HepG2 (cell line): ENCODE measurements at regions not wholly inside any gene's neighbourhood (a gene's known extent, or its start where the extent isn't known, plus 50 kb on each side); places are given as distances from the start of the nearest gene placed in this dataset.

Experiments
- ATAC-seq: fragments of 200-7000 bp; cut with Tn5 transposase; 3 replicates; pipeline ENCODE4 v1.9.1; 2020; ENCODE audit warnings: mild to moderate bottlenecking, moderate library complexity
- BruUV-seq: library from RNA; stranded (reverse); fragments of 400-500 nt; replicated peaks from 2 replicates; lab custom pipeline; 2021; lab: Mats Ljungman, UMichigan
- CTCF ChIA-PET: fragments of 300-600 bp; formaldehyde crosslinking; extraction: SDS; loops from one replicate; lab custom pipeline; 2021; ENCODE audit warnings: low total read pairs, inconsistent platforms, low intra/inter-chr PET ratio; lab: Yijun Ruan, JAX
- POLR2A ChIA-PET: fragments of 350-600 bp; sonication (Branson Sonifier 250); formaldehyde crosslinking; loops from one replicate; lab custom pipeline; 2020; ENCODE audit warnings: antibody characterized with exemption, inconsistent platforms; lab: Yijun Ruan, JAX
- DNase-seq: peaks from one replicate; pipeline ENCODE4 v3.0.0-alpha.2; 2015; ENCODE audit warnings: low spot score
- FAIRE-seq: peaks from 3 replicates; lab custom pipeline; 2011; peaks lifted over from hg19 to GRCh38; lab: Jason Lieb, UNC
- H2AFZ ChIP-seq: one replicate; pipeline ENCODE4 v1.6.1; 2011; ENCODE audit warnings: low read length, inconsistent platforms
- H3K27ac ChIP-seq: fragments of 300-600 bp; 3 replicates; pipeline ENCODE4 v1.8.0; 2011; ENCODE audit warnings: mixed run types, mild to moderate bottlenecking, mixed read lengths, low read length, inconsistent platforms; ENCODE audit not compliant: insufficient read depth; ENCODE audit errors: extremely low read length
- H3K27me3 ChIP-seq, 2 experiments: fragments of 200-600 bp in 1 of 2; 2 replicates in 1 of 2; 3 replicates in 1 of 2; pipeline versions ENCODE4 v1.6.0 to v1.8.0; 2011; ENCODE audit warnings: low read length in 2 of 2, mild to moderate bottlenecking in 2 of 2, moderate library complexity in 2 of 2, inconsistent platforms in 1 of 2; ENCODE audit not compliant: insufficient read depth in 2 of 2, control insufficient read depth in 1 of 2
- H3K36me3 ChIP-seq, 2 experiments: fragments of 200-600 bp in 1 of 2; replicated peaks in 1 of 2; 2 replicates in 1 of 2; 3 replicates in 1 of 2; pipeline versions ENCODE4 v1.5.1 to v1.8.0; 2011; ENCODE audit warnings: low read length in 2 of 2, inconsistent platforms in 1 of 2; ENCODE audit not compliant: insufficient read depth in 2 of 2, control insufficient read depth in 1 of 2
- H3K4me1 ChIP-seq: 2 replicates; pipeline ENCODE4 v1.5.1; 2012; ENCODE audit warnings: low read length, inconsistent platforms; ENCODE audit not compliant: insufficient read depth
- H3K4me2 ChIP-seq: 2 replicates; pipeline ENCODE4 v1.6.0; 2011; ENCODE audit warnings: low read depth, low read length, inconsistent platforms
- H3K4me3 ChIP-seq, 3 experiments: fragments of 200-600 bp in 1 of 3; sonication (generic), shearing (Covaris generic) in 1 of 3; replicated peaks in 1 of 3; 2 replicates each; pipeline ENCODE4 v1.5.1; 2011 to 2016; ENCODE audit warnings: low read length in 3 of 3, inconsistent platforms in 2 of 3, low read depth in 2 of 3, mild to moderate bottlenecking in 2 of 3, control low read depth in 1 of 3, mixed read lengths in 1 of 3; ENCODE audit not compliant: insufficient read depth in 1 of 3
- H3K79me2 ChIP-seq: one replicate; pipeline ENCODE4 v1.6.1; 2011; ENCODE audit warnings: low read length, inconsistent platforms; ENCODE audit not compliant: insufficient read depth
- H3K9ac ChIP-seq: 2 replicates; pipeline ENCODE4 v1.6.0; 2011; ENCODE audit warnings: mild to moderate bottlenecking, low read depth, low read length, inconsistent platforms; ENCODE audit not compliant: insufficient read depth
- H3K9me3 ChIP-seq: 2 replicates; pipeline ENCODE4 v1.5.1; 2012; ENCODE audit warnings: mild to moderate bottlenecking, low read length
- H4K20me1 ChIP-seq: 2 replicates; pipeline ENCODE4 v1.6.0; 2011; ENCODE audit warnings: inconsistent platforms, mild to moderate bottlenecking, low read length, moderate library complexity; ENCODE audit not compliant: insufficient read depth
- MBD4 ChIP-seq: IDR thresholded peaks from 2 replicates; pipeline ENCODE4 v1.6.1; 2012; ENCODE audit warnings: low read length, inconsistent platforms, borderline replicate concordance
- NFKBIZ ChIP-seq: IDR thresholded peaks from 2 replicates; pipeline ENCODE4 v1.6.1; 2018; ENCODE audit warnings: missing genetic modification reagents, missing compliant biosample characterization
- PCBP2 ChIP-seq: fragments of 200-400 bp; formaldehyde crosslinking; optimal IDR thresholded peaks from 2 replicates; pipeline ENCODE3; 2018; ENCODE audit warnings: low read length, low read depth; ENCODE audit not compliant: poor library complexity, severe bottlenecking
- ZFP36L2 ChIP-seq: sonication (generic); formaldehyde crosslinking; IDR thresholded peaks from 2 replicates; pipeline ENCODE4 v1.4.0; 2020; ENCODE audit warnings: missing genetic modification reagents
- ZNF30 ChIP-seq: sonication (generic); formaldehyde crosslinking; IDR thresholded peaks from 2 replicates; pipeline ENCODE4 v1.5.0; 2020; ENCODE audit warnings: mild to moderate bottlenecking, missing genetic modification reagents
- in situ Hi-C: cut with HindIII; loops from 2 replicates; pipeline ENCODE4 v1.10.0; 2017; ENCODE audit warnings: low pct_unique_long_range_greater_than_20kb; ENCODE audit not compliant: extremely low pct_ligation_motif_present
- intact Hi-C: fragments of 100-400 bp; cut with micrococcal nuclease; formaldehyde crosslinking; loops from one replicate; pipeline ENCODE4 v1.10.0; 2022; ENCODE audit not compliant: unreplicated experiment
- TF ChIP-seq, protein P1 (sequence below): sonication (generic); formaldehyde crosslinking; IDR thresholded peaks from 2 replicates; pipeline ENCODE4 v1.5.0; 2020; ENCODE audit warnings: missing genetic modification reagents
- TF ChIP-seq, protein P2 (sequence below): IDR thresholded peaks from 2 replicates; pipeline ENCODE4 v1.6.1; 2016; ENCODE audit warnings: mild to moderate bottlenecking, missing biosample characterization, missing genetic modification reagents
- TF ChIP-seq, protein P3 (sequence below): sonication (generic); formaldehyde crosslinking; IDR thresholded peaks from 2 replicates; pipeline ENCODE4 v1.4.0; 2020; ENCODE audit warnings: mild to moderate bottlenecking, missing genetic modification reagents

DNA sequence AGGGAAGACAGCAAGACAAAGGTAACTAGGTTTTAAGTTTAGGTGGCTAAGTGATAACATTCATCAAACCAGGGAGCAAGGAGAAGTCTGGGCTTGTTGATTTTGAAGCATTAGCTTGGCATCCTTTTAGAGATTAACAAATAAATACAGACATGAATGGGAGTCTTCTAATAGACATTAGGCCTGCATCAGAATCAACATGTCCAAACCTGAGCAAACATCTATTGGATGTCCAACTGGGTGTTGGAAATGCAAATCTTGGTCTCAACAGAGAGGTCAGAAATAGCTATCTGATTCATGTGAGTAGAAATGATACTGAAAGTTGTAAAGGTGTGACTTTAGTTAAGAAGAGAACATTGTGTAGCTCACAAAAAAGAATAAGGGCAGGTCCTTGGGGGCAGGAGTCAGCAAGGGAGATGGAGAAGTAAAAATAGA is 85.5 kb upstream of the RND3 start:
- DNase-seq (no peak), FAIRE-seq (no peak), ATAC-seq (no peak)
- no peak overlapping the region for H3K4me3 ChIP-seq
- H3K79me2 ChIP-seq = no peaks in the 10 kb centered on the region
- ChIA-PET POLR2A (no interaction called here), CTCF (no interaction called here)
- intact Hi-C loops (no loop called here), in situ Hi-C loops (no loop called here)
- no peak overlapping the region for H3K9ac ChIP-seq
- H3K9me3 ChIP-seq = peaks cover 7% of the 10 kb centered on the region
- no peak overlapping the region for H3K4me2 ChIP-seq
- no peak for TF ChIP-seq MBD4
- TF ChIP-seq ZNF30 (CRISPR knock-in tag) = no peak
- no peak for TF ChIP-seq PCBP2
- TF ChIP-seq ZFP36L2 (CRISPR knock-in tag) = no peak
- TF ChIP-seq, protein P1, sequence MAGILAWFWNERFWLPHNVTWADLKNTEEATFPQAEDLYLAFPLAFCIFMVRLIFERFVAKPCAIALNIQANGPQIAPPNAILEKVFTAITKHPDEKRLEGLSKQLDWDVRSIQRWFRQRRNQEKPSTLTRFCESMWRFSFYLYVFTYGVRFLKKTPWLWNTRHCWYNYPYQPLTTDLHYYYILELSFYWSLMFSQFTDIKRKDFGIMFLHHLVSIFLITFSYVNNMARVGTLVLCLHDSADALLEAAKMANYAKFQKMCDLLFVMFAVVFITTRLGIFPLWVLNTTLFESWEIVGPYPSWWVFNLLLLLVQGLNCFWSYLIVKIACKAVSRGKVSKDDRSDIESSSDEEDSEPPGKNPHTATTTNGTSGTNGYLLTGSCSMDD (CRISPR knock-in tag) = no peak
- TF ChIP-seq, protein P2, sequence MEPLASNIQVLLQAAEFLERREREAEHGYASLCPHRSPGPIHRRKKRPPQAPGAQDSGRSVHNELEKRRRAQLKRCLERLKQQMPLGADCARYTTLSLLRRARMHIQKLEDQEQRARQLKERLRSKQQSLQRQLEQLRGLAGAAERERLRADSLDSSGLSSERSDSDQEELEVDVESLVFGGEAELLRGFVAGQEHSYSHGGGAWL (CRISPR knock-in tag) = no peak
- TF ChIP-seq, protein P3, sequence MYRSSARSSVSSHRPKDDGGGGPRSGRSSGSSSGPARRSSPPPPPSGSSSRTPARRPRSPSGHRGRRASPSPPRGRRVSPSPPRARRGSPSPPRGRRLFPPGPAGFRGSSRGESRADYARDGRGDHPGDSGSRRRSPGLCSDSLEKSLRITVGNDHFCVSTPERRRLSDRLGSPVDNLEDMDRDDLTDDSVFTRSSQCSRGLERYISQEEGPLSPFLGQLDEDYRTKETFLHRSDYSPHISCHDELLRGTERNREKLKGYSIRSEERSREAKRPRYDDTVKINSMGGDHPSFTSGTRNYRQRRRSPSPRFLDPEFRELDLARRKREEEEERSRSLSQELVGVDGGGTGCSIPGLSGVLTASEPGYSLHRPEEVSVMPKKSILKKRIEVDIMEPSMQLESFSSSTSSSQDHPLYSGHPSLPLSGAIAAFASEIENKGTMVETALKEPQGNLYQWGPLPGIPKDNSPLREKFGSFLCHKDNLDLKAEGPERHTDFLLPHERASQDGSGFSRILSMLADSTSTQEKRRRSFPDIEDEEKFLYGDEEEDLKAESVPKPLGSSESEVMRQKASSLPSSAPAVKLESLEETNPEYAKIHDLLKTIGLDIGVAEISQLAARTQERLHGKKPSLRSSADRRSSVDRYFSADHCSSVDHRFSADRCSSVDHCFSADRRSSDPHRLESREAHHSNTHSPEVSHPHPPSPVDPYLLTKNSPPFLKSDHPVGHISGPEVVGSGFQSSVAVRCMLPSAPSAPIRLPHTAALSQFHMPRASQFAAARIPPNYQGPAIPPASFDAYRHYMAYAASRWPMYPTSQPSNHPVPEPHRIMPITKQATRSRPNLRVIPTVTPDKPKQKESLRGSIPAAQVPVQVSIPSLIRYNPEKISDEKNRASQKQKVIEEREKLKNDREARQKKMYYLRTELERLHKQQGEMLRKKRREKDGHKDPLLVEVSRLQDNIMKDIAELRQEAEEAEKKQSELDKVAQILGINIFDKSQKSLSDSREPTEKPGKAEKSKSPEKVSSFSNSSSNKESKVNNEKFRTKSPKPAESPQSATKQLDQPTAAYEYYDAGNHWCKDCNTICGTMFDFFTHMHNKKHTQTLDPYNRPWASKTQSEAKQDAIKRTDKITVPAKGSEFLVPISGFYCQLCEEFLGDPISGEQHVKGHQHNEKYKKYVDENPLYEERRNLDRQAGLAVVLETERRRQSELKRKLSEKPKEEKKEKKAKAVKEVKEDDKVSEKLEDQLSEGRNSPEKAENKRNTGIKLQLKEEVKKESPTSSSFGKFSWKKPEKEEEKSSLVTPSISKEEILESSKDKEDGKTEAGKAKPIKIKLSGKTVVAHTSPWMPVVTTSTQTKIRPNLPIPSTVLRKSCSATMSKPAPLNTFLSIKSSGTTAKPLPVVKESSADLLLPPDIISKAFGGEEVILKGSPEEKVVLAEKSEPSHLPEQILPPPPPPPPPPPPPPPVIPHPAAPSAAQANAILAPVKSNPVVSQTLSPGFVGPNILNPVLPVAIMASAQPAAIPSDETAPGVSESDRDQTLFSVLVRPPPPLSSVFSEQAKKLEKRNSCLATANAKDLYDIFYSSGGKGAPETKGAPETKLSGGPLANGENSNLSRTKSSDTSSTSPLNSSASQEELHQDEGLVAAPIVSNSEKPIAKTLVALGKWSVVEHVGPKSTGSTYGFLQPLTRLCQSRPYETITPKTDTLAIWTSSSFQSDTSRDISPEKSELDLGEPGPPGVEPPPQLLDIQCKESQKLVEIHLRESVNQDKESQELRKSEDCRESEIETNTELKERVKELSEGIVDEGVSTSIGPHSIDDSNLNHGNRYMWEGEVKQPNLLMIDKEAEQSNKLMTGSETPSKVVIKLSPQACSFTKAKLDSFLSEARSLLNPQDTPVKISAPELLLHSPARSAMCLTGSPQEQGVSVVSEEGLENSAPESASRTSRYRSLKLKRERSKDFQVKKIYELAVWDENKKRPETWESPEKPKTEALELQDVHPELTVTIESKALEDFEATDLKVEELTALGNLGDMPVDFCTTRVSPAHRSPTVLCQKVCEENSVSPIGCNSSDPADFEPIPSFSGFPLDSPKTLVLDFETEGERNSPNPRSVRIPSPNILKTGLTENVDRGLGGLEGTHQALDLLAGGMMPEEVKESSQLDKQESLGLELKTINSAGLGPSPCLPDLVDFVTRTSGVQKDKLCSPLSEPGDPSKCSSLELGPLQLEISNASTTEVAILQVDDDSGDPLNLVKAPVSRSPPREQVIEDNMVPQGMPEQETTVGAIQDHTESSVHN (CRISPR knock-in tag) = no peak
- TF ChIP-seq NFKBIZ (CRISPR knock-in tag) = no peak
- H3K4me1 ChIP-seq = no peaks in the 10 kb centered on the region
- no peaks in the 10 kb centered on the region for H4K20me1 ChIP-seq
- no TSS peak for BruUV-seq
- no peak overlapping the region for H3K27ac ChIP-seq
- H3K36me3 ChIP-seq = no peaks in the 10 kb centered on the region
- no peak overlapping the region for H2AFZ ChIP-seq
- H3K27me3 ChIP-seq = no peaks in the 10 kb centered on the region
